Liver (tissue), 3 donors: ENCODE measurements at regions not wholly inside any gene's neighbourhood (a gene's known extent, or its start where the extent isn't known, plus 50 kb on each side); places are given as distances from the start of the nearest gene placed in this dataset.

Experiments used
- CTCF ChIP-seq: fragments of 150-350 bp; IDR thresholded peaks from 2 replicates; pipeline ENCODE4 v1.5.1; 2017; ENCODE audit warnings: improper control_type of control experiment, low read depth, low read length; ENCODE audit not compliant: missing input control
- JUND ChIP-seq, 2 donors: IDR thresholded peaks; 2 replicates each; pipeline ENCODE4 v1.6.1; 2016; ENCODE audit warnings: antibody characterized with exemption in 2 of 2
- MAX ChIP-seq: IDR thresholded peaks from 2 replicates; pipeline ENCODE4 v1.6.1; 2016; ENCODE audit warnings: antibody characterized with exemption
- donor health status: healthy.
- donor health status: healthy.

GRCh38 chrX:137684591-137684990 lies 118.7 kb downstream of the ZIC3 start:
- TF ChIP-seq MAX (no peak), CTCF (no peak), JUND (IDR thresholded peaks at IDR 0.05) (no peak)
